ENCODE measurements at regions not wholly inside any gene's neighbourhood (a gene's known extent, or its start where the extent isn't known, plus 50 kb on each side); places are given as distances from the start of the nearest gene placed in this dataset.

DNA sequence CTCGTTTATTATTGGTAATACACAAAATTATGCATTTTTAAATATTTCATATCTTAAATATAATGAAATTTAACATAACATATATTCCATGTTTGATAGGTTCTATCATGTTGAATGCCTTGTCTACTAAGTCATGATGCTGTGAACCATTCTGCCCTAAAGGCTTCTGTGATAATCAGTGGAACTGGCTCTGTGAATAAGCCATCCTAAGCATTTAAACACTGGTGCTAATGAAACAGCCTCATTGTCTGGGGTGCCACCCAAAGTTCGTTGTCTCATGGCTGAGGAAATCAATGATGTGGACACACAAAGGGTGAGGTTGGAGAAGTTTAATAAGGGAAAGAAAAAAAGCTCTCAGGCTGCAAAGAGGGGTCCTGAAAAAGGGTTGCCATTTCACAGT lies 264.7 kb upstream of the ZRANB2 start:
- H3K4me1 ChIP-seq = no peaks in the 10 kb centered on the region
- WGBS, 2 donors = 57 to 64% methylated on average over 2 of the region's 2 CpGs
- ATAC-seq (ENCODE audit: low FRiP score in 2 of 2) (no peak), DNase-seq (no peak)
- no peaks in the 10 kb centered on the region for H3K36me3 ChIP-seq
- H3K27ac ChIP-seq = no peak overlapping the region
- peaks cover 0 to 5% (median 2%) of the 10 kb centered on the region in 4 donors for H3K9me3 ChIP-seq
- H3K4me3 ChIP-seq = no peak overlapping the region
- TF ChIP-seq POLR2AphosphoS5 (IDR thresholded peaks at IDR 0.05) (no peak), POLR2A (IDR thresholded peaks at IDR 0.05) (no peak), CTCF (IDR thresholded peaks at IDR 0.05) (no peak), EP300 (IDR thresholded peaks at IDR 0.05) (no peak)
- no peaks in the 10 kb centered on the region for H3K27me3 ChIP-seq

- Histone ChIP-seq H3K27ac (no peak overlapping the region), H3K9me3 (peaks cover 0 to 17% (median 10%) of the 10 kb centered on the region in 4 donors), H3K4me3 (no peak overlapping the region), H3K4me1 (no peaks in the 10 kb centered on the region), H3K36me3 (no peaks in the 10 kb centered on the region), H3K27me3 (no peaks in the 10 kb centered on the region)
- TF ChIP-seq POLR2AphosphoS5 (IDR thresholded peaks at IDR 0.05) (no peak), CTCF (IDR thresholded peaks at IDR 0.05) (no peak), EP300 (IDR thresholded peaks at IDR 0.05) (no peak), POLR2A (IDR thresholded peaks at IDR 0.05) (no peak)
- DNase-seq (no peak), ATAC-seq (ENCODE audit: low FRiP score in 2 of 2) (no peak)
- WGBS, 2 donors = 74 to 77% methylated on average over 3 of the region's 3 CpGs
Observed at GRCh38 chr1:71343686-71344416, 263.0 kb upstream of the ZRANB2 start.

GRCh38 chr1:71339238-71339637 lies 258.4 kb upstream of the ZRANB2 start:
- TF ChIP-seq POLR2A (IDR thresholded peaks at IDR 0.05) (no peak), EP300 (IDR thresholded peaks at IDR 0.05) (no peak), POLR2AphosphoS5 (IDR thresholded peaks at IDR 0.05) (no peak), CTCF (IDR thresholded peaks at IDR 0.05) (no peak)
- DNase-seq (no peak), ATAC-seq (ENCODE audit: low FRiP score in 2 of 2) (no peak)
- Histone ChIP-seq H3K9me3 (peaks cover 0 to 19% (median 10%) of the 10 kb centered on the region in 4 donors), H3K27me3 (no peaks in the 10 kb centered on the region), H3K36me3 (no peaks in the 10 kb centered on the region), H3K4me1 (no peaks in the 10 kb centered on the region), H3K27ac (no peak overlapping the region), H3K4me3 (no peak overlapping the region)

GRCh38 chr1:71330991-71331390 lies 250.2 kb upstream of the ZRANB2 start:
- ATAC-seq (ENCODE audit: low FRiP score in 2 of 2) (no peak), DNase-seq (no peak)
- Histone ChIP-seq H3K9me3 (no peaks in the 10 kb centered on the region), H3K27me3 (no peaks in the 10 kb centered on the region), H3K4me3 (no peak overlapping the region), H3K27ac (no peak overlapping the region), H3K4me1 (no peaks in the 10 kb centered on the region), H3K36me3 (no peaks in the 10 kb centered on the region)
- TF ChIP-seq POLR2AphosphoS5 (IDR thresholded peaks at IDR 0.05) (no peak), EP300 (IDR thresholded peaks at IDR 0.05) (no peak), CTCF (IDR thresholded peaks at IDR 0.05) (no peak), POLR2A (IDR thresholded peaks at IDR 0.05) (no peak)

- TF ChIP-seq EP300 (IDR thresholded peaks at IDR 0.05) (no peak), POLR2A (IDR thresholded peaks at IDR 0.05) (no peak), POLR2AphosphoS5 (IDR thresholded peaks at IDR 0.05) (no peak), CTCF (IDR thresholded peaks at IDR 0.05) (no peak)
- Histone ChIP-seq H3K27ac (no peak overlapping the region), H3K36me3 (no peaks in the 10 kb centered on the region), H3K4me3 (no peak overlapping the region), H3K4me1 (no peaks in the 10 kb centered on the region), H3K27me3 (no peaks in the 10 kb centered on the region), H3K9me3 (peaks cover 0 to 4% (median 0%) of the 10 kb centered on the region in 4 donors)
- WGBS, 2 donors = 41 to 50% methylated on average over 1 of the region's 1 CpG
- DNase-seq (no peak), ATAC-seq (ENCODE audit: low FRiP score in 2 of 2) (no peak)
Observed at GRCh38 chr1:71324671-71325267, 243.9 kb upstream of the ZRANB2 start.

Measured in upper lobe of left lung (tissue), 6 donors.